ENCODE measurements at regions not wholly inside any gene's neighbourhood (a gene's known extent, or its start where the extent isn't known, plus 50 kb on each side); places are given as distances from the start of the nearest gene placed in this dataset.
"Not testable (repeated sequence)": the region's sequence is repeated elsewhere in the genome, so short reads cannot be mapped to it uniquely, and the experiment has no call there.

DNA sequence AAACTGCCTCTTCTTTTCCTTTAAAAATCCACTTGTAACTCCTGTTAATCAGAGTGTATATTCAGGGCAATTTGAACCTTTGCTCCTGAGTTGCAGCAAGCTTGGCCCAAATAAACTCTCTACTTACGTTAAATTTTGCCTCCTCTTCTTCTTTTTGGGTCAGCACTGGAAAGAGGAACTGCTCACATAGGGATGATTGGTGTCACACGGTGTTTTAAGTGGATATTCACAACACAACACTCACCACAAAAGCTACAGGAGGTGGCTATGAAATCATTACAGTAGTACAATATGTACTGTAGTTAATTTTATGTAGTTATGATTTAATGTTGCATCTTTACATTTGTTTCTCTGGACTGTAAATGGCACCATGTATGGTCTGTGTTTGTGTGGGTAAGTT lies 96.8 kb upstream of the DOCK9 start:
- no peak for DNase-seq (ENCODE audit: low read depth in 4 of 4, low spot score in 1 of 4)

DNA sequence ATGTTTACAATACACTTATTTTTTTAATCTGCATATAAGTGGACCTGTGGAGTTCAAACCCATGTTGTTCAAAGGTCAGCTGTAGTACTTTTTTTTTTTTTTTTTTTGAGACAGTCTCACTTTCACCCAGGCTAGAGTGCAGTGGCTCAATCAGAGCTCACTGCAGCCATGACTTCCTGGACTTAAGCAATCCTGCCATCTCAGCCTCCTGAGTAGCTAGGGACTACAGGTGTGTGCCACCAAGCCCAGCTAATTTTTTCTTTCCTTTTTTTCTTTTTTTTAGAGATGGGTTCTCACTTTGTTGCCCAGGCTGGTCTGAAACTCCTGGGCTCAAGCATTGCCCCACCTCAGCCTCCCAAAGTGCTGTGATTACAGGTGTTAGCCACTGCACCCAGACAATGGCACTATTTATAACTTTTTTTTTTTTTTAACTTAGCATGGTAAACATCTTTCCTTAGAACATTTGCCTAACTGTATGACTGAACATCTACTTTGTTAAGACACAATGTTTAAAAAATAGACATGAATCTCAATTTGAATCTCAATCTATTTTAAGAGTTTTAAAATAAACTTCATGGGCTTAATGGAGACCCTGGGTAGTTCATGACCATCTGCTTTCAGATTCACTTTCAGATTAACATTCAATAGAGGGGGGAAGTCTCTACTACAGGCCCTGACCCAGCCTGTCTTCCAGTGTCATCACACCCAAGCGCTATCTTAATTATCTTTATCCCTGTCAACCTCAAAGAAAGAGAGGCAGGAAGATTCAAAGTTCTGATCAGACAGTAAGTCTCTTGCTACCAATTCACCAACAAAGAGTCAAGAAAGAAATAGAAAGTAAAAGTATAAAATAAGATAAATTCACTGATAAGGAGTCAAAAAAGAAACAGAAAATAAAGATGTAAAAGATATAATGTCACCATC lies 97.7 kb upstream of the DOCK9 start:
- DNase-seq (ENCODE audit: low read depth in 4 of 4, low spot score in 1 of 4) = no peak

DNA sequence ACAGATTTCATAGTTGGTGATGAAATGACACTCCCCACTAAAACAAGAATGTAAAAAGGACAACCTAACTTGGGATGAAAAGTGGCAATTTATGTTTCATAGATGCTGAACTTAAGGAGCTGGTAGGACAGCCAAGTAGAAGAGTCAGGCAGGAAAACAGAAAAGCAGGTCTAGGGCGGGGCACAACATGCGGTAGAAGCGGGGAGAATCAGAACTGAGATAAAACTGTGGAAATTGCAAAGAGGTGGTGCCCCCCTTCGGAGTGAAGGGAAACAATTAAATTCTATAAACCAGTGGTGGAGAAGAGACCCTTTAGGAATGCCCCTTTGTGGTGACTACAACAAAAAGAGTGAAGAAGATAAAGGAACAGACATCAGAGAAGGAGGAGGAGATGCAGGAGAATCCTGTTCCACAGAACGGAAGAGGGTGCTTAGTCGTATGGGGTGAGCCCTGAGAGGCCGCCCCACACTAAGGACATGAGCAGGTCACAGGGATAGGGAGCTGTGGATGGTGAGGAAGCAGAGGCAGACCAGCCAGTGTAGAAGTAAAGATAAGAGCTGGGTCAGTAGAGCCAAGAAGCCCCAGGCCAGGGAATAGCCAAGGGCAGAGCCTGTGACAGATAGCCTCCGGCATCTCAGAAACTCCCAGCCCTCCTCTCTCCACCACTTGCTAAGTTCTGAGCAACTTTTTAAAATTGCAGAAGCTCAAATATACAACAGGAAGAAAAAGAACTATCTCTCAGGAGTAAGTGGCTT lies 100.3 kb upstream of the DOCK9 start:
- no peak for DNase-seq (ENCODE audit: low read depth in 4 of 4, low spot score in 1 of 4)

DNA sequence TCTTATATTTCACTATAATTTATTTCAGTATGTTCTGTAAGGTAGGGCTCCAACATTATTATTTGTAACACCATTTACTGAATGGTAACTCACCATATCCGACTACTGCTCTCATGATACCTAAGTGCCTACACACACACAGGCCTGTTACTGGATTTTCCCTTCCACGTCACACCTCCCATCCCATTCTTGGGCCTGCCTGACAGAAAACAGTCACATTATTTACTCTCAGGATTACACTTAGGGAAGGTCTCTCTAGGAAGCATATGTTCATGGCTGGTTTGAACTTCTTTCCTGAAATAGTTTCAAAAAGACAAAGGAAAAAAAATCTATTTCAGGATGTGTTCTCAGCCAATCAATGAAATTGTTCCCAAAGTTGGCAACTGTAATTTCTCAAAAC lies 102.3 kb upstream of the DOCK9 start:
- DNase-seq (ENCODE audit: low read depth in 4 of 4, low spot score in 1 of 4) = no peak

DNA sequence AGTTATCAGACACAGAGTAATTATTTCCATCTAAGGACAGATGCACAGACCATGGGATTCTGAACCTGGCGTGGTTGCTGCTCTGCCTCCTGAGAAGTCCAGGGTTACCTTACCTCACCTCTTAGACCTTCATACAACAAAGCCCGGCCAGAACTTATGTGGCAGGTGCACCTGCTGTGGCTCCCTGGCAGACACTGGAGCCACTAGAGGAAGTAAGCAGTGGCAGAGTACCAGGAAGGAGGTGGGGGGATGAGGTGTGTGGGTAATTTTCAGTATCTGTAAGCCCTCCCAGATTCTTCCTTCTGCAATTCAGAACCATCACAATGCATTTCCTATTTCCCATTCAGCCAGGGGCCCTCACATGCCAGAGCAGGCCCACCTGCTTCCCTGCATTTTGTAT lies 106.1 kb upstream of the DOCK9 start:
- DNase-seq (ENCODE audit: low read depth in 4 of 4, low spot score in 1 of 4) = no peak

DNA sequence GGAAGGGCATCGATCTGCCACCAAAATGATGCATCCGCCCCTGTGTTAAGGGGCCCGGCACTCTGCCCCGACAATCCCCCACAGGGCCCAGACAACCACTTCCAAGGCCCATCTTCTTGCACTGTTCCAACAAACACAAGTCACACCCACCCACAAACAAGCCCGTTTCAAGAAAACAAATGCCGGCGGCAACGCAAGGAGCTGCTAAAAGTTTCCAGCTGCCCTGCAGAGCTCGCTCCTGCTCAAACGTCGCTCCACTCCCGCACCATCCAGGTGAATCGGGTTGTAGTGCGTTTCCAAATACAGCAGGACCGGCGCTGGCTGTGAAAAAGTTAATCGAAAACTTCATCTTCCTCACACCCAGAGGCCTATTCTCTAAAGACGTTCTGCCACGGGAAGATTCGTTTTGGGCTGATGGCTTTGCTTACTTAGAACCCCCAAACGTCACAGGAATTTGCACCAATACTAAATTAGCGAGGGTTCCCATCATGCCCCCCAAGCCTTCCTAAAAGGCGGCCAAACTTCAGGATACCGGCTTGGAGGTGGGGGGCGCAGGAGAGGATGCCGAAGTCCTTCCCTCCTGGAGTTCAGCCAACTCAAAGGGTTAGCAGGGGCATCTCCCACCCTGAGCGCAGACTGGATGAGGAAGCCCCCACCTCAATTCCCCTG lies 107.4 kb upstream of the DOCK9 start:
- peak in 1 of 4 experiments; percentile 12 for DNase-seq (ENCODE audit: low read depth in 4 of 4, low spot score in 1 of 4)

DNA sequence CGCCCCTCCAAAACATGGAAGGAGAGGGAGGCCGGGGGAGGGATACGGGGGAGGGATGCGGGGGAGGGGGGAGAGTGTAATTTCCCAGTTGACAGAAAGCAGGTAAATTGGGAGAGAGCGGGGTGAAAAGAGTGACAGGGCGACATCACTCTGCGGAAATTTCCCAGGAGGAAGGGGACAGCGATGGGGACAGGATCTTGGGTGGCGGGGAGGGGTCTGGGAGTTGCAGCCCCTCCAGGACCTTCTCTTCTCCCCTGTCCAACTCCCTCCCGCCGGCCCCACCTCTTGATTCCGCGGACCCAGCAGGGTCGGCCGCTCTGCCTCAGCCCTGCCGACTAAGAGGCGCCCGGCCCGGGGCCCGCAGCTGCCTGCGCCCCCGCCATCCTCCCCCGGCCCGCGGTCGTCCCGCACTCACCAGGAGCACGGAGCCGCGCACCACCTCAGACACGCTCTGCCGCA lies 108.0 kb upstream of the DOCK9 start:
- no peak for DNase-seq (ENCODE audit: low read depth in 4 of 4, low spot score in 1 of 4)

DNA sequence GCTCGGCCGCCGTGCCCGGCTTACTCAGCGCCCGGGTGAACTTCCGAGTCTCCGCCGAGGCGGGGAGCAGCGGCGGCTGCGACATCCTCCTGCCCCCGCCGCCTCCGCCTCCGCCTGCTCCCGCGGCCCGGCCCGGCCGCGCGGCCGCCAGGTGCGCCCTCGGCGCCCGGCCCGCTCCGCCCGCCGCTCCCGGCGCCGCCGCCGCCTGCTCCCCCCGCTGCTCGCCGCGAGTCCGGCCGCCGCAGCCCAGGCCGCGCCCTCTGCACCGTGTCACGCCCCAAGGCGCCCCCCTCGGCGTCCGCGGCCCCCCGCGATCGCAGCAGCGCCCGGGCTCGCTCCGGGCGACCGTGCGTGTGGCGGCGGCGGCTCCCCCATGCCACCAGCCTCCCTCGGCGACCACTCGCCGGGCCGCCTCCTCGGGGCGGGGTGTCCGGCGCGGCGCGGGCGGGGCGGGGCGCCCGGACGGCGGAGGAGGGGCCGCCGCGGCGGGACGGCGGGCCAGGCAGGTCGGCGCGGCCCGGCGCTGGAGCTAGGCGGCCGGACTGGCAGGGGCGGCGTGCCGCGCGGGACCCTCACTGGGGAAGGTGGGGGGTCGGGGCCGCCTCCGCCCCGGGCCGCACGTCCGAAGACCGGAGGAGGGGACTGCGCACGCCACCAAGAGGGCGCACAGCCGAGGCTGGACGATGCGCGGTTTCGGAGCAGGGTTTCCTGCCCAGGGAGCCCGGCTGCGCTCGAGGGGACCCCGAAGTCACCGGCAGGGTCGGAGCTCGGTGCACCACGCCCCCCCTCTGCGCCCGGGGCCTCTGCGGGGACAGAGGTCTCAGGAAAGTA lies 108.6 kb upstream of the DOCK9 start:
- DNase-seq (ENCODE audit: low read depth in 4 of 4, low spot score in 1 of 4) = peak; percentile 38 to 52 (median 40)

DNA sequence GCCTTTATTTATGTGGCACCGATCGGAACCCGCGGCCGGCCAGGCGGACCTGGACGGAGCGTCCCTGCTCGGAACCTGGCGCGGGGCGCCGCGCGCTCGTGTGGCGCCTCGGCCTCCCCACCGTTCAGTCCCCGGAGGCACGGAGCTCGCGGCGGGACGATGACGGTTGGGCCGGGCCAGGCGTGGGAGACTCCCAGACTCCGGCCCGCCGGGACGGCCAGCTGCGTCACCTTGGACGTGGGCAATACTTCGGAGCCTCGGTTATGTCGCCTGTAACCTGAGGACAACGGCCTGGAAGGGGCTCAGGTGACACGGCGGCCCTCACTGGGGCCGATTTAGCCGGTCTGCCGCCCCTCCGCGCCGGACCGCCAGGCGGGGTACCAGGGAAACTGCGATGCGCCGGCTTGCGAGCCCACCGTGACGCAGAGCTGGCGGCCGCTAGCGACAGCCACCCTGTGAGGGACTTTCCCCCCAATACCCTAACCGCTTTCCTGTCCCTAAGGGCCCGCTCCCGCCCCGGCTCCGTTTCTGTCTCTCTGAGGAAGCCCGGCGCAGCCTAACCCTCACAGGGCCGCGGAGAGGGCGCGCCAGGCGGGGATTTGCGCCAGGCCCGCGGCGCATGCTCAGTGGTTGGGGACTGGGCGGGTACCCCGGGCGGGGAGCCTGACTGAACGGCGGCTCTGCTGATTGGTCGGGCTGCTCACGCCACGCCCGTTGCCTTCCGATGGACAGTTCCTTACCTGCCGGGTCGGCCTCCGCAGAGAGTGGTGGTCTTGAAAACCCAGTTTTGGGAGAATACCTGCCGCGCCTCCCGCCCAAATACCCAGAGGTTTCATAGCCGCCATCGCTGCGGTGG lies 109.5 kb upstream of the DOCK9 start:
- peak; percentile 79 to 93 (median 87) for DNase-seq (ENCODE audit: low read depth in 4 of 4, low spot score in 1 of 4)

DNA sequence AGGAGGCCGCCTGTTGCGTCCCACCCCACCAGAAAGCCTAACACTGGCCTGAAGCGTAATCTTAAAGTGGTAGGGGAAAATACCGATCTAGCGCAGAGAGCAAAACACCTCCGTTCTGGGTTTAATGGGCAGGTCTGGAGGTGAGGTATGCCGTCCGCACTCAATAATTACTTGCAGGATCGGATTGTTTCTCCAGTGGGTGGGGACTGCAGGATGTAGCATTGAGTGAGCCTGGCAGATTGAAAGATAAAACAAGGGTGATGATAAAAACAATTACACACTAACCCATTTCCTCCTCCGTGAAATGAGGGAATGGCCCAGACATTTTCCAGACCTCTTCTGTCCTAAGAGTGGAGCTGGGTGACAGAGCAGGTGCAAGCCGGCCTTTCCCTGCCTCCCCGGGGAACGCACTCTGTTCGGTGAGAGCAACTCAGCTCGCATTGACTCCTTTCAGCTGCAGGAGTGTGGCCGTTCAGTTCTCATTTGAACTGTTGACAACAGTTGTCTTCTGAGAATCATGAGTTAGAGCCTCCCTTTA lies 110.2 kb upstream of the DOCK9 start:
- peak in 1 of 4 experiments; percentile 7 for DNase-seq (ENCODE audit: low read depth in 4 of 4, low spot score in 1 of 4)

DNA sequence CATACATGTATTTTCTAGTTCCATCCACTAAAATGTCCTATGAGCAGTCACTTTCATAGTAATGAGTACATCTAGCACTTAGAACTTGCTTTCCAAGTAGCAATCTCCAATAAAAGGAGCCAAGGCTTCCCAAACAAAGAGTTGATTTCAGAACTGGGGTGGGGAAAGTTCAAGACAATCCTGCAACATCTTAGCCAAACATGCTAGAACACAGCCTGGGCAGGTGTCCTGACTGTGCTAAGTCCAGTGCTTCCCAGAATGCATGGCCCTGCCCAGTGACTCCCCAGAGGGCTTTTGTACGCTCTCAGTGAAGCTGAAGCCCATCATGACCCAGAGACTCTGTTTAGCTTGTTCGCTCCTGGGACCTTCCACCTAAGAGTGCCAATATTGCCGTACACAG lies 106.7 kb upstream of the UBAC2 start:
- DNase-seq (ENCODE audit: low read depth in 4 of 4, low spot score in 1 of 4) = no peak

DNA sequence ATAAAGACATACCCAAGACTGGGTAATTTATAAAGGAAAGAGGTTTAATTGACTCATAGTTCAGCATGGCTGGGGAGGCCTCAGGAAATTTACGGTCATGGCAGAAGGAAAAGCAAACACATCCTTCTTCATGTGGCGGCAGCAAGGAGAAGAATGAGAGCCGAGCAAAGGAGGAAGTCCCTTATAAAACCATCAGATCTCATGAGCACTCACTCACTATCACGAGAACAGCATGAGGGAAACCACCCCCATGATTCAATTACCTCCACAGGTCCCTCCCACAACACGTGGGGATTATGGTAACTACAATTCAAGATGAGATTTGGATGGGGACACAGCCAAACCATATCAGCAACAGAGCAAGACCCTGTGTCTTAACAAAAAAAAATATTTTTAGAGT lies 98.8 kb upstream of the UBAC2 start:
- DNase-seq (ENCODE audit: low read depth in 4 of 4, low spot score in 1 of 4) = not testable (repeated sequence)

DNA sequence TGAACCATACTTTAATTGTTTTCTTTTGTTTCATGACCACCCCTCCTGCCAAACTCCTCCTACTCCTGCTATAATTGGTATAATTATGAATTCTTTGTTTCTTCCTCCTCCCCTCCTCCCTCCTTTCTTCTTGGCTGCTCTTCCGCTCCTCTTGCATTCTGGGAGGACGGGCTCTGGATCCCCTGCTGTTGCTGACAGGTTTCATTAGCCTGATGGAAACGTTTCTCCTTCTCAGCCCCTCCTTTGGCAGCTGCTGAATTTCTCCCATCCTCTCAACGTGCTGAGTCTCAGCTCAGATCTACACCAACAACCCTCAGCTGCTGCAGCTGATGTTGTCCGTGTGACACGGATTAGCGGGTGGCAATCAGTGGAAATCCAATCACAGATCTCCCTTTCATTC lies 97.1 kb upstream of the UBAC2 start:
- DNase-seq (ENCODE audit: low read depth in 4 of 4, low spot score in 1 of 4) = no peak

DNA sequence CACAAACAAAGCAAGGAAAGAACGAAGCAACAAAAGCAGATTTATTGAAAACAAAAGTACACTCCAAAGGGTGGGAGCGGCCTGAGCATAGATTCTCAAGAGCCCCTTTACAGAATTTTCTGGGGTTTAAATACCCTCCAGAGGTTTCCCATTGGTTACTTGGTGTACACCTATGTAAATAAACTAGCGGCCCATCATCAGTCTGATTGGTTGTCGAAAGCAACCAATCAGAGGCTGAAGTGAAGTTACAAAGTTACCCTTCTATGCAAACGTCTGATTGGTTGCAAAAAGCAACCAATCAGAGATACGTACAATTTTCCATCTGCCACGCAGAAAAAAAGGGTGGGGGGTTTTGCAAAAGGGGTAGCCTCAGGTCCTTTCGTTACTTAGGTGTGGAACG lies 96.3 kb upstream of the UBAC2 start:
- no peak for DNase-seq (ENCODE audit: low read depth in 4 of 4, low spot score in 1 of 4)

DNA sequence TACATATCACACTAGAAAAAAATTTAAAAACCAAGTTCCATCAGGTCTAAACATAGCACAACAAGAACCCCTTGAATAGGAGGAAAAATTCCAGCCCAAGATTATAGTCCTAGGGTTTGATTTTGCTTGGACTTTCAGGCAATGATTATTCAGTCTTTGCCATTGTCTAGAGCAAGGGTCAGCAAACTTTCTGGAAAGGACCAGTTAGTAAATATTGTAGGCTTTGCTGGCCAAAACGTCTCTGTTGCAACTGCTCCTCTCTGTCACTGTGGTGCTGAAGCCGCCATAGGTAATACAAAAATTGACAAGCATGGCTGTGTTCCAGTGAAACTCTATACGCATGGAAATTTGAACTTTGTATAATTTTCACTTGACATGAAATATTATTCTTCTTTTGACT lies 95.5 kb upstream of the UBAC2 start:
- DNase-seq (ENCODE audit: low read depth in 4 of 4, low spot score in 1 of 4) = no peak

DNA sequence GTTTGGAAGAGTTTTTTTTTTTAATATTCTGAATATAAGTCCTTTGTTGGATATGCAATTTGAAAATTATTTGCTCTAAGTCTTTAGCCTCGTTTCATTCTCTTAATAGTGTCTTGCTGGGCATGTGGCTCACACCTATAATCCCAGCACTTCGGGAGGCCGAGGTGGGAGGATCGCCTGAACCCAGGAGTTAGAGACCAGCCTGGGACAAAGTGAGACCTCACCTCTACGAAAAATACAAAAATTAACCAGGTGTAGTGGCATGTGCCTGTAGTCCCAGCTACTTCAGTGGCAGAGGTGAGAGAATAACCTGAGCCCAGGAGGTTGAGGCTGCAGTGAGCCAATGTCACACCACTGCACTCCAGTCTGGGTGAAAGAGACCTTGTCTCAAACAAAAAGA lies 87.3 kb upstream of the UBAC2 start:
- DNase-seq (ENCODE audit: low read depth in 4 of 4, low spot score in 1 of 4) = no peak

DNA sequence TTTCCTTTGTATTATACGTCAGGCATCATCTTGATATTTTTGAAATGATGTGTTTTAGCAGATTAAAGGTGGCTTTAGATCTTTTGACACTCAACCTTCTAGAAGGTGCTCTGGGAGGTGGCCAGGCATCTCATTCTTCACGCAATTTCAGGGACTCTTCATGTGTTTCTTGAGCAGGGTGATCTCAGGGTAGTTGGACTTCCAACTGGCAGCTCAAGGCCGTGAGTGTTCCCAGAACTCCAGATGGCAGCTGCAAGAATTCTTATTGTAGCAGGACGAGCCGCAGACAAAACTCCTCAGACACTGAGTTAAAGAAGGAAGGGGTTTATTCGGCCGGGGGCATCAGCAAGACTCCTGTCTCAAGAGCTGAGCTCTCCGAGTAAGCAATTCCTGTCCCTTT lies 82.5 kb upstream of the UBAC2 start:
- DNase-seq (ENCODE audit: low read depth in 4 of 4, low spot score in 1 of 4) = no peak

DNA sequence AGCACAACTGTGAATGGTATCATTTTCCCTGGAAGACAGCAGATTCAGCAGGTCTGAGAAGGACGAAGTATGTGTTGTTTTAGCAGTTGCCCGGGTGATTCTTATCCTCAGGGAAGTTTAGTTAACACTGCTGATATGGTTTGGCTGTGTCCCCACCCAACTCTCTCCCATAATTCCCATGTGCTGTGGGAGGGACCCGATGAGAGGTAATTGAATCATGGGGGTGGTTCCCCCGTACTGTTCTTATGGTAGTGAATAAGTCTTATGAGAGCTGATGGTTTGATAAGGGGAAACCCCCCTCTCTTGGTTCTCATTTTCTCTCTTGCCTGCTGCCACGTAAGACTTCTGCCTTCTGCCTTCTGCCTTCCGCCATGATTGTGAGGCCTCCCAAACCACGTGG lies 81.0 kb upstream of the UBAC2 start:
- peak; percentile 7 to 19 (median 14) for DNase-seq (ENCODE audit: low read depth in 4 of 4, low spot score in 1 of 4)

DNA sequence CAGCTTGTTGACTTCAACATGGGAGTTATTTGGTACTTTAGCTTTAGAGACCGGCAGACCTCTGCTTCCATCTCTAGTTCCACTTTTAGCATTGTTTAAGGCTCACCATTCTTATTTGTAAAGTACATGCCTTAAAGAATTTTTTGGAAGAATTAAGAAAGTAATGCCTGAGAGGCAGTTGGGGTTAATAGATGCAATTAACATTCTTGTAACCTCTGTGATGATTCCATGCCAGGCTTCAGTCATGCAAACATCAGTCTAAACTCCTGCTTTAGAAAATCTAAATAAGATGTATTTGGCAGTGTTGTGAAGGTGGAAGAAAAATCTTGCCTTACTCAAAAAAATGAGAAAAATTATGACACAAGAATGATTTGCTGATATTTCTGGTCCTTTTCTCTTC lies 79.9 kb upstream of the UBAC2 start:
- DNase-seq (ENCODE audit: low read depth in 4 of 4, low spot score in 1 of 4) = no peak

DNA sequence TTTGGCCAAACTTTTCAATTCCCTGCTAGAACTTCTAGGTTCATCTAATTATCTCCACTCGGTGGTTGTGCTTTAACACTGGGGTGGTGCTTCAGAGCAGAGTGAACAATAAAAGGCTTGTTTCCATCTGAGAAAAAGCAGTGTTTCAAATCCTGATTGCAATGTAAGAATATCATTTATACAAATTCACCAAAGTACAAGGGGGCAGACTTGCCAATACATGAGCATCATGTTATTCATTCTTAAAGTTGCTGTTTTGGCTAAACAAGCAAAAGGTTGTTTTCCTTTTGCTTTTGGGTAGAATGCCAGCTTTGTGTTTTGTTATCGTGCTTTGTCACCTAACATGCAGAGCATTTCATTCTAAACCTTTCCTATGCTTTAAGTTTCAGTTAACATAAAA lies 78.5 kb upstream of the UBAC2 start:
- no peak for DNase-seq (ENCODE audit: low read depth in 4 of 4, low spot score in 1 of 4)
